HG03342 (cell line): ENCODE measurements at regions not wholly inside any gene's neighbourhood (a gene's known extent, or its start where the extent isn't known, plus 50 kb on each side); places are given as distances from the start of the nearest gene placed in this dataset.
"Not testable (repeated sequence)": the region's sequence is repeated elsewhere in the genome, so short reads cannot be mapped to it uniquely, and the experiment has no call there.

Source experiments
- ATAC-seq: cut with Tn5 transposase; IDR thresholded peaks from one replicate; pipeline ENCODE4 v1.9.1; 2021; ENCODE audit warnings: mild to moderate bottlenecking, moderate library complexity; ENCODE audit not compliant: unreplicated experiment

DNA sequence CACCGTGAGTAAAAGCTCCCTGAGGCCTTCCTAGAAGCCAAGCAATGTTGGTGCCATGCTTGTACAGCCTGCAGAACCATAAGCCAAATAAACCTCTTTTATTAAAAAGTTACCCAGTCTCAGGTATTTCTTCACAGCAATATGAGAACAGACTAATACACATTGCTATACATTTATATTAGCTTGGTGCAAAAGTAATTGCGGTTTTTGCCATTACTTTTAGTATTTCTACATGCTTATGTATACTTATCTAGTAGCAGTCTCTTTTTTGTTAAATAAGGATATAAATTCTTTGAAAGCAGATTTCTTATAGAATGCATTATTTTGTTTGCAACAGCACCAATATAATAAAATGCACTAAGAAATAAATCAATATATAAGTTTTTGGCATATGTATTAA lies 619.6 kb downstream of the FSCB start:
- ATAC-seq: no peak

DNA sequence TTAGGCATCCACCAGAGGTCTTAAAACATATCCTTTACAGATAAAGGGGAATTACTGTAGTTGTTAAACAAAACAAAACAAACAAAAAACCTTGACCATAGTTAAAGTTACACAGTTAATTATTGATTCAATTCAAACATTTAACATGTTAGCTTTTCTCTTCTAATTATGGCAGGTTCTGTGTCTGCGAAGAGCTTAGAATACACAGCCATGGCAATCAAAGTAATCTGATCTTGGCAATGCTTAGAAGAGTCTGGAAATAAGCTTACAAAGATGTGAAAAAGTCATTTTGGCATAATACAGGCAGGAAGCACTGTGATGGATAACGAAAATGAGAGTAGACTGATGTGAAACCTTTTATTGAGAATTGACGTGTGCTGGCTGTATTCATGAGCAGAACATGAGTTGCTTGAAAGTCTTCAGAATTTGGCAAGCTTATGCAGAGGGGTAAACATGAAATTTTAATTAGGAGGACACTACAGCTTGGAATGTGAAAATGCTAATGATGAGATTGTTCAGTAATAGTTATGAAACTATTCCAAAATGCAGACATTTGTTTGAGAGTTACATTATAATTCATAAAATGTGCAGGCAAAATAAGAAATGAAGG lies 629.6 kb downstream of the FSCB start:
- ATAC-seq: no peak

DNA sequence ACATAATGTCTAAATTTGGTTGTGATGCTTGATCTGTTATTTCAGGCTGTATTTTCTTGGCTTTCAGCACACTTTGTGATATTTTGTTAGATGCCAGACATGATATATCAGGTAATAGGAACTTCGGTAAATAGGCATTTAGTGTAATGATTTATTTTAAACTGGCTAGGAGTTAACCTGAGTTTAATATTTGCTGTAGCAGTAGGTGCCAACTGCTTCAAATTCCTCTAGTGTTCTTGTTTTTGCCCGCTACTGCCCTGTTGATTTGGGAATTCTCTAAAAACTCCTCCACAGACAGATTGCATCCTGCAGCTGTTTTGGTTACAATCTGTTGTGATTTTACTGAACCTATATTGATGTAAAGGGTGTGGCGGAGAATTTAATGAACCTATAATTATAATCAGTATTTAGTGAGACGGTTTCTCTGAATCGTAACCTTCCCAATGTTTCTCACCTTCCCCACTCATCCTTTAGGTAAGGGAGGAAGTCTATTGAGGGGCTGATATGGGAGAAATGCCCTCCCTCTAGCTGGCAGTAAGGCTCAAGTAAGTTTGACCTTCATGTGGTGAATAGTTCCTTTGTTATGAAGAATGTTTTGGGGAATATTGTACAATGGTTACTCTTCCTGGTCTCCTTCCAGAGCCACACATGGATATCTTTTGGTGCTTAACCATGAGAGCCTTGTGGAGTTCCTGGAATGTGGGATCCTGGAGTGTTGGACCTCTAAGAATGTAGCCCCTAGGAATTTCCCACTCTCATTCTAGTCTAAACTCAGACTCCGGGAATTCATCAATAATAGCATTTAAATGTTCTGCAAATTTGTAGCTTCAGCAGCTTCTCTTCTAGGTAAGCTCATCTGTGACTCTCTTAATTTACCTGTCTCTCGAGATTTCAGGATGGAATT lies 634.1 kb downstream of the FSCB start:
- no peak for ATAC-seq

GRCh38 chr14:43872222-43872621 lies 634.9 kb downstream of the FSCB start:
- ATAC-seq: no peak

DNA sequence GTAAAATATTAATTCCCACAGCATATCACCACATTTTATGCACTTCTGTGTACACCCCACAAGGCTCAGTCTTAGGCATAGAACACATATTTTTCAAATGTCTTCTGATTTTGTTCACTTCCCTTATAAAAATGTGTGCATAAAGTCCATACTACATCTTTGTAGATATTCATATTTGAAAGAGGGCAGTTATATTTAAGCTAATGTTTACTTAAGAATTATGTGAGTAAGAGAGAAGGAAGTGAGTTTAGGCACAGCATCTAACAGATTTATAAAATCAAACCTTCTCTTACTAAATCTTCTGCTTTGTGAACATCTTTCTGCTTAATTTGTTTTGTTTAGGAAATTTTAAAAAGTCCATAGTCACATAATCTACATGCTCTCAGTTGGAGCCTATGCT lies 648.1 kb downstream of the FSCB start:
- ATAC-seq: no peak

- no peak for ATAC-seq
Measured at GRCh38 chr14:43855556-43855955, 651.5 kb downstream of the FSCB start.

GRCh38 chr14:43853541-43853940 lies 653.5 kb downstream of the FSCB start:
- no peak for ATAC-seq

- ATAC-seq: no peak
Measured at GRCh38 chr14:43803076-43803689, 703.9 kb downstream of the FSCB start.

GRCh38 chr14:43795600-43796228 lies 711.4 kb downstream of the FSCB start:
- ATAC-seq: no peak

DNA sequence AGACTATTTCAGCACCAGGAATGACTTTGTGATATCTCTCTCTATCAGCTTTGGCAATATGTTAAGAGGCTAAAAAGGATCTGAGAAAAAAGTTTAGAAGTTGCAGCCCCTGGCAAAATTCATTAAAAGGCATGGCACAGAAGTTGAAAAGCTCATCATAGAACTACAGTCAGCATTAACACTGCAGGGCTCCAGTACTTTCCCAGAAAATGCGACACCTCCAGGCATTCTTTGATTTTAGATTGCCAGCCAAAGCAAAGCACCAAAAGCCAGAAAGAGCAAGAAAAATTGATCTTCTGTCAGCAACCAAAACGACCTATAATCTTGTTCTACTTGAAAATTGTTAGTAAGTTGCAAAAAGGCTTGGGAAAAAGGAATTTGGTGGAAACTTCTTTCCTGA lies 713.5 kb downstream of the FSCB start:
- ATAC-seq: no peak

DNA sequence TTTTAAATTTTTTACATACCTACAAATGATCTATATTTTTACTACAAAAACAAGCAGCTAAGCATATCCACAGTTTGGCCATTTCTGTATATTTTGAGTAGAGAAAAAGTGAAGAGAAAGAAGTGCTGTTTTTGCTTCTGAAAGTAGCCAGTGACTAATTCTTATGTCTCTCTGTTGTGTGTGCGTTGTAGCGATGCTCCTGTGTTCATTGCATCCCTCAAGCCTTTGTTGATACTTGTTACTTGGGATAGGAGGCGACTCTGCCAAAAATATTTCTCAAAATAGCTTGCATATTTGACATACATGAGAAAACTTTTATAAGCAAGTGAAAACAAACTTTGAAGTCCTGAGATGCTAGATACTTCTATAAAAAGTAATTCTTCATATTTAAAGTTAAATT lies 714.1 kb downstream of the FSCB start:
- ATAC-seq: no peak

DNA sequence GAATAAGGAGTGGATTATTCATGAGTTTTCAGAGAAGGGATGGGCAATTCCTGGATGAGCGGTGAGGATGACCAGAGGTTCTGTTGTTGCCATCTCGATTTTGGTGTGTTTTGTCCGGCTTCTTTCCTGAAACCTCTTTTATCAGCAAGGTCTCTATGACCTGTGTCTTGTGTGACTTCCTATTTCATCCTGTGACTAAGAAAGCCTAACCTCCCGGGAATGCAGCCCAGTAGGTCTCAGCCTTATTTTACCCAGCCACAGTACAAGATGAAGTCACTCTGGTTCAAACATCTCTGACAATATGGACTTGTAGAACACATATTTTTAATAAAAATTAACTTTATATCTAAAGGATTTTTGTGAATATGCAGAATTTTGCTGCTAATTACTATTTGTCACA lies 716.4 kb downstream of the FSCB start:
- ATAC-seq: no peak

GRCh38 chr14:43789458-43789857 lies 717.6 kb downstream of the FSCB start:
- ATAC-seq: no peak

GRCh38 chr14:43786066-43786762 lies 720.9 kb downstream of the FSCB start:
- ATAC-seq: no peak

GRCh38 chr14:43784432-43784831 lies 722.7 kb downstream of the FSCB start:
- not testable (repeated sequence) for ATAC-seq

- no peak for ATAC-seq
Measured at GRCh38 chr14:43778937-43779639, 728.0 kb downstream of the FSCB start.

DNA sequence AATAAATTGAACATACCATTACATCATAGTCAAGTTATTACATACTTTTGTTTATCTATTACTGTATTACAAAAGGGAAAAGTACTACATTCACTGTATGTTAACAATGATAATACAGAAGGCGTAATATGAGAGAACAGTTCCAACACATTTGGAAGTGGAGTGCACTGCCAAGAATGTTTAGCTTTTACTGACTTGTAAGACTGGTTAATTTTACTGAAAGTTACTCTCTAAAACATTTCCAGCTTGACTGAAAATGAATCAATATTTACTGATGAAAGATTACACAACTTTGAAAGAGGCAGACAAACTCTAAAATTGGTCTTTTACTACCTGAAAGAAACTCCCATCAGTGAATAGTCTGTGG lies 728.5 kb downstream of the FSCB start:
- no peak for ATAC-seq

DNA sequence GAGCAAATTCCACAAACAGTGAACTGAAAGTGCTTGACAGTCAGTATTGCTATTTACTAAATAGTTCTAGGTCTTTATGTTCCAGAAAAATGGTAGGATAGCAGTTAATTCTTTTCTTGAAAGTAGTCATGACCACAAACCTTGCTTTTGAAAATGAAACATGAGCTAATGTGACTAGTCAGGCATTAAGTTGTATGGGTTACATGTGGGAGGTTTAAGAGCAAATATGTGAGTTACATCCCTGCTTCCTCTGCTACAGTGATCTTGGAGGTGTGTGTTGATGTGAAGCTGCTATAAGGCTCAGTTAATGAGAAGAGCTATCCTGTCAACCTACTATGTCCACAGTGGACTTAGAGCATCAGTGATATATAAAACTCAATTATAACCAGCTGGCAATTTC lies 741.6 kb downstream of the FSCB start:
- no peak for ATAC-seq

- ATAC-seq: no peak
Measured at GRCh38 chr14:43764433-43764832, 742.6 kb downstream of the FSCB start.

- ATAC-seq: no peak
Measured at GRCh38 chr14:43755707-43756106, 751.4 kb downstream of the FSCB start.
